HG02798 (cell line): ENCODE measurements at regions not wholly inside any gene's neighbourhood (a gene's known extent, or its start where the extent isn't known, plus 50 kb on each side); places are given as distances from the start of the nearest gene placed in this dataset.

Source experiments
- ATAC-seq: cut with Tn5 transposase; IDR thresholded peaks from one replicate; pipeline ENCODE4 v1.9.1; 2021; ENCODE audit warnings: mild to moderate bottlenecking; ENCODE audit not compliant: unreplicated experiment, poor library complexity

GRCh38 chr14:61193476-61193875 lies 87.7 kb downstream of the TMEM30B start:
- no peak for ATAC-seq

GRCh38 chr14:61192989-61193388 lies 88.1 kb downstream of the TMEM30B start:
- no peak for ATAC-seq

- no peak for ATAC-seq
Observed at GRCh38 chr14:61191733-61192132, 89.4 kb downstream of the TMEM30B start.

- no peak for ATAC-seq
Observed at GRCh38 chr14:61190341-61190740, 90.8 kb downstream of the TMEM30B start.

- peak; percentile 75 for ATAC-seq
Observed at GRCh38 chr14:61188978-61189808, 91.9 kb downstream of the TMEM30B start.

GRCh38 chr14:61188196-61188595 lies 92.9 kb downstream of the TMEM30B start:
- no peak for ATAC-seq

- no peak for ATAC-seq
Observed at GRCh38 chr14:61187196-61187905, 93.8 kb downstream of the TMEM30B start.

- ATAC-seq, result no peak
Observed at GRCh38 chr14:61186341-61187195, 94.6 kb downstream of the TMEM30B start.

GRCh38 chr14:61185534-61185933 lies 95.6 kb downstream of the TMEM30B start:
- no peak for ATAC-seq

- ATAC-seq, result no peak
Observed at GRCh38 chr14:61184112-61184511, 97.0 kb downstream of the TMEM30B start.

GRCh38 chr14:61183196-61183885 lies 97.8 kb downstream of the TMEM30B start:
- ATAC-seq, result no peak

- no peak for ATAC-seq
Observed at GRCh38 chr14:61179796-61180398, 101.2 kb downstream of the TMEM30B start.

- no peak for ATAC-seq
Observed at GRCh38 chr14:61179061-61179690, 102.0 kb downstream of the TMEM30B start.

- ATAC-seq, result no peak
Observed at GRCh38 chr14:61178226-61179060, 102.7 kb downstream of the TMEM30B start.

- ATAC-seq, result no peak
Observed at GRCh38 chr14:61177279-61178225, 103.6 kb downstream of the TMEM30B start.

GRCh38 chr14:61176686-61177085 lies 104.5 kb downstream of the TMEM30B start:
- ATAC-seq, result no peak

- ATAC-seq, result no peak
Observed at GRCh38 chr14:61174987-61175386, 106.2 kb downstream of the TMEM30B start.
